A549 (cell line): ENCODE measurements at regions not wholly inside any gene's neighbourhood (a gene's known extent, or its start where the extent isn't known, plus 50 kb on each side); places are given as distances from the start of the nearest gene placed in this dataset.

Source experiments
- ATAC-seq, 2 experiments: fragments of 200-7000 bp in 1 of 2; fragments of >200 bp in 1 of 2; cut with Nextera tagmentation in 1 of 2; cut with Tn5 transposase in 1 of 2; 3 replicates each; pipeline versions ENCODE4 v1.8.0 to v1.9.1; 2018 to 2020; ENCODE audit warnings: mild to moderate bottlenecking in 1 of 2, moderate library complexity in 1 of 2
- CTCF ChIA-PET: fragments of 300-600 bp; sonication (Branson Sonifier 250); formaldehyde crosslinking; extraction: SDS; loops from one replicate; lab custom pipeline; 2021; ENCODE audit warnings: antibody characterized with exemption, inconsistent platforms; lab: Yijun Ruan, JAX
- POLR2A ChIA-PET: fragments of 350-600 bp; formaldehyde crosslinking; extraction: SDS; loops from one replicate; lab custom pipeline; 2021; ENCODE audit warnings: antibody characterized with exemption, inconsistent platforms; lab: Yijun Ruan, JAX
- DNase-seq, 2 experiments: peaks; one replicate each; pipeline versions ENCODE4 v3.0.0 to v3.0.0-alpha.2; 2011 to 2016; ENCODE audit warnings: low read depth in 1 of 2, low spot score in 1 of 2
- FAIRE-seq: peaks from 2 replicates; lab custom pipeline; 2011; peaks lifted over from hg19 to GRCh38; lab: Jason Lieb, UNC
- H3K27ac ChIP-seq, 2 experiments: fragments of >200 bp; sonication (Bioruptor Twin); formaldehyde crosslinking; 3 replicates each; pipeline ENCODE4 v1.5.1; 2016 to 2017
- H3K4me1 ChIP-seq: fragments of >200 bp; sonication (Bioruptor Twin); formaldehyde crosslinking; 3 replicates; pipeline ENCODE4 v1.6.1; 2016
- H3K4me2 ChIP-seq: fragments of >200 bp; sonication (Bioruptor Twin); formaldehyde crosslinking; 3 replicates; pipeline ENCODE4 v1.6.1; 2016
- H3K4me3 ChIP-seq: fragments of >200 bp; sonication (Bioruptor Twin); formaldehyde crosslinking; 3 replicates; pipeline ENCODE4 v1.5.1; 2016
- H3K9me3 ChIP-seq: fragments of >200 bp; sonication (Bioruptor Twin); formaldehyde crosslinking; 3 replicates; pipeline ENCODE4 v1.6.1; 2016
- ATOH8 ChIP-seq: fragments of 250-450 bp; sonication (Bioruptor Pico); IDR thresholded peaks from 2 replicates; pipeline ENCODE4 v1.5.0; 2020; ENCODE audit warnings: low read depth, mild to moderate bottlenecking, moderate library complexity
- BCL3 ChIP-seq: fragments of >200 bp; sonication (Bioruptor Twin); formaldehyde crosslinking; IDR thresholded peaks from 3 replicates; pipeline ENCODE4 v1.6.1; 2016
- CEBPB ChIP-seq, 2 experiments: fragments of >200 bp in 1 of 2; sonication (Bioruptor Twin) in 1 of 2; formaldehyde crosslinking in 1 of 2; IDR thresholded peaks; 2 replicates each; pipeline ENCODE4 v1.6.1; 2012 to 2016
- CHD2 ChIP-seq: fragments of 150-350 bp; IDR thresholded peaks from 2 replicates; pipeline ENCODE4 v1.6.1; 2014; ENCODE audit warnings: low read length; ENCODE audit not compliant: partially characterized antibody
- EHF ChIP-seq: fragments of 250-450 bp; sonication (Bioruptor Pico); IDR thresholded peaks from 2 replicates; pipeline ENCODE4 v1.5.0; 2020; ENCODE audit warnings: mild to moderate bottlenecking
- EP300 ChIP-seq, 2 experiments: fragments of >200 bp; sonication (Bioruptor Twin); formaldehyde crosslinking; IDR thresholded peaks; 2 replicates in 1 of 2; 3 replicates in 1 of 2; pipeline ENCODE4 v1.6.1; 2016 to 2017
- ESRRA ChIP-seq: fragments of 150-350 bp; IDR thresholded peaks from 2 replicates; pipeline ENCODE4 v1.6.1; 2014; ENCODE audit warnings: mild to moderate bottlenecking, low read length, borderline replicate concordance
- GATA3 ChIP-seq: IDR thresholded peaks from 2 replicates; pipeline ENCODE4 v1.6.1; 2012; ENCODE audit warnings: borderline replicate concordance
- HDAC2 ChIP-seq: fragments of 200-600 bp; sonication (generic); IDR thresholded peaks from 2 replicates; pipeline ENCODE4 v1.6.1; 2016
- HES2 ChIP-seq: fragments of >200 bp; sonication (Bioruptor Twin); formaldehyde crosslinking; IDR thresholded peaks from 2 replicates; pipeline ENCODE4 v1.6.1; 2016
- HEYL ChIP-seq: fragments of 250-450 bp; sonication (Bioruptor Pico); IDR thresholded peaks from 2 replicates; pipeline ENCODE4 v1.8.0; 2021; ENCODE audit warnings: mild to moderate bottlenecking, moderate library complexity
- HMGXB4 ChIP-seq: fragments of 250-450 bp; sonication (Bioruptor Pico); IDR thresholded peaks from 2 replicates; pipeline ENCODE4 v1.5.0; 2021; ENCODE audit warnings: mild to moderate bottlenecking, moderate library complexity, borderline replicate concordance
- JUN ChIP-seq, 2 experiments: fragments of >200 bp; sonication (Bioruptor Twin); formaldehyde crosslinking; IDR thresholded peaks; 2 replicates in 1 of 2; 3 replicates in 1 of 2; pipeline ENCODE4 v1.6.1; 2016 to 2017
- JUNB ChIP-seq: fragments of >200 bp; sonication (Bioruptor Twin); formaldehyde crosslinking; IDR thresholded peaks from 2 replicates; pipeline ENCODE4 v1.6.1; 2016
- MAX ChIP-seq: IDR thresholded peaks from 2 replicates; pipeline ENCODE4 v1.6.1; 2012
- NPAS2 ChIP-seq: fragments of 250-450 bp; sonication (Bioruptor Pico); IDR thresholded peaks from 2 replicates; pipeline ENCODE4 v1.8.0; 2022; ENCODE audit warnings: mild to moderate bottlenecking, moderate library complexity, borderline replicate concordance
- PHF8 ChIP-seq: fragments of 200-600 bp; sonication (generic); IDR thresholded peaks from 2 replicates; pipeline ENCODE4 v1.6.1; 2016; ENCODE audit warnings: low read depth, mild to moderate bottlenecking, antibody characterized with exemption, moderate library complexity, borderline replicate concordance
- POLR2A ChIP-seq: IDR thresholded peaks from 2 replicates; pipeline ENCODE4 v1.6.1; 2012; ENCODE audit warnings: mild to moderate bottlenecking, low read length
- REST ChIP-seq: fragments of 200-600 bp; sonication (generic); IDR thresholded peaks from 2 replicates; pipeline ENCODE4 v1.6.1; 2016; ENCODE audit warnings: antibody characterized with exemption, mild to moderate bottlenecking, moderate library complexity
- RFX5 ChIP-seq: fragments of 450-650 bp; IDR thresholded peaks from 2 replicates; pipeline ENCODE4 v1.7.1; 2014; ENCODE audit warnings: antibody characterized with exemption, mild to moderate bottlenecking, moderate library complexity
- SMC3 ChIP-seq: fragments of >200 bp; sonication (Bioruptor Twin); formaldehyde crosslinking; IDR thresholded peaks from 3 replicates; pipeline ENCODE4 v1.6.1; 2018; ENCODE audit warnings: inconsistent platforms
- SREBF2 ChIP-seq: fragments of 450-650 bp; IDR thresholded peaks from 2 replicates; pipeline ENCODE4 v1.6.1; 2014; ENCODE audit warnings: mild to moderate bottlenecking, moderate library complexity
- TP53 ChIP-seq: fragments of 250-450 bp; sonication (Bioruptor Pico); IDR thresholded peaks from 2 replicates; pipeline ENCODE4 v1.5.0; 2021; ENCODE audit warnings: mild to moderate bottlenecking, moderate library complexity
- USF2 ChIP-seq: fragments of 450-650 bp; IDR thresholded peaks from 2 replicates; pipeline ENCODE4 v1.6.1; 2014; ENCODE audit warnings: antibody characterized with exemption
- ZFP36 ChIP-seq: fragments of 450-650 bp; IDR thresholded peaks from 2 replicates; pipeline ENCODE4 v1.6.1; 2014; ENCODE audit warnings: borderline replicate concordance; ENCODE audit not compliant: partially characterized antibody
- ZSCAN20 ChIP-seq: fragments of 250-450 bp; sonication (Bioruptor Pico); IDR thresholded peaks from 2 replicates; pipeline ENCODE4 v1.8.0; 2022; ENCODE audit warnings: mild to moderate bottlenecking, moderate library complexity
- WGBS: methylation state at CpG from one replicate; pipeline ENCODE4 v1.1.6; 2017; ENCODE audit errors: missing lambda C conversion rate; 5-methylcytosine and 5-hydroxymethylcytosine counted together

- ATAC-seq = no peak
- 59% methylated on average over 8 of the region's 8 CpGs for WGBS
- Histone ChIP-seq H3K4me1 (no peaks in the 10 kb centered on the region), H3K4me3 (no peak overlapping the region), H3K9me3 (peaks cover 10% of the 10 kb centered on the region; the same call in 2 of the 3 replicates), H3K4me2 (no peak overlapping the region)
- peak in 1 of 2 experiments; percentile 14 for DNase-seq
- ChIA-PET CTCF (no interaction called here), POLR2A (no interaction called here)
- no peak for TF ChIP-seq CHD2
- TF ChIP-seq EP300 (IDR thresholded peaks at IDR 0.05) = no peak
- no peak for TF ChIP-seq RFX5
- TF ChIP-seq TP53 (CRISPR knock-in tag) = no peak
- no peak for TF ChIP-seq HES2
- TF ChIP-seq ESRRA = no peak
- TF ChIP-seq JUN (IDR thresholded peaks at IDR 0.05) = no peak
- no peak for TF ChIP-seq BCL3
- no peak for TF ChIP-seq NPAS2 (CRISPR knock-in tag)
- no peak for TF ChIP-seq HDAC2
- no peak for TF ChIP-seq SMC3
- TF ChIP-seq POLR2A = no peak
- TF ChIP-seq MAX = no peak
- no peak for TF ChIP-seq PHF8
- TF ChIP-seq, all 56 proteins: peak for 0
- H3K27ac ChIP-seq = peak overlapping the region in 1 of 2 experiments; percentile 6; a peak in 2 of 6 replicates
- no peak for FAIRE-seq
Observed at GRCh38 chr22:48112687-48113521, 1350.5 kb downstream of the TBC1D22A start.

GRCh38 chr22:48106715-48107259, 1344.3 kb downstream of the TBC1D22A start:
- CTCF ChIA-PET = no interaction called here
- Histone ChIP-seq H3K9me3 (peaks cover 10% of the 10 kb centered on the region; the same call in 2 of the 3 replicates), H3K4me3 (no peak overlapping the region), H3K4me1 (no peaks in the 10 kb centered on the region), H3K4me2 (no peak overlapping the region), H3K27ac (no peak overlapping the region)
- FAIRE-seq (no peak), ATAC-seq (no peak), DNase-seq (no peak)
- WGBS = 72% methylated on average over 5 of the region's 6 CpGs
- POLR2A ChIA-PET = no interaction called here
- TF ChIP-seq REST = no peak
- no peak for TF ChIP-seq ATOH8 (CRISPR knock-in tag)
- no peak for TF ChIP-seq CEBPB (IDR thresholded peaks at IDR 0.05)
- no peak for TF ChIP-seq JUNB
- TF ChIP-seq HMGXB4 = no peak
- no peak for TF ChIP-seq USF2
- no peak for TF ChIP-seq HEYL (CRISPR knock-in tag)
- TF ChIP-seq GATA3 = no peak
- TF ChIP-seq SREBF2 = no peak
- TF ChIP-seq ZFP36 = no peak
- no peak for TF ChIP-seq ZSCAN20 (CRISPR knock-in tag)
- no peak for TF ChIP-seq EHF (CRISPR knock-in tag)
